DMS 273 (cell line): ENCODE measurements at regions not wholly inside any gene's neighbourhood (a gene's known extent, or its start where the extent isn't known, plus 50 kb on each side); places are given as distances from the start of the nearest gene placed in this dataset.
"Not testable (repeated sequence)": the region's sequence is repeated elsewhere in the genome, so short reads cannot be mapped to it uniquely, and the experiment has no call there.

Experiments used
- DNase-seq: peaks from one replicate; lab custom pipeline; 2025; ENCODE audit not compliant: unreplicated experiment; lab: John Stamatoyannopoulos, UW

DNA sequence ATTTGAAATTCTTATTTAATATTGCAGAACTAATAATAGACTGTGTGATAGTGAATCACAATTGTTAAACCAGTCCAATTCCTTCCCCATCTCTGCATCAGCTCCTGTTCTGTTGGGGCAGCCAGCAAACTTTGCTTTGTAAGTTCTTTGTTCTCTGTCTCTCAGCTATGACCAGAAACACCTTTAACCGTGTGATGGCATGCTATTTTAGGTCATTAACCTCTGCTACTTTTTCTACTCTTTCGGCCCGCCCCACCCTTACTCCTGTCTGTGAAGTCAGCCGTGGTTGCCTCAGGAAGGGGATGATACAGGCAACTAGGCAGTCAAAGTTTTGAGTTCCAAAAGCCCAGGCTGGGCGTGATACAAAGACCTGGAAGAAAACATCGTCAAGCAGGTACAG, 51.3 kb upstream of the EGFL6 start:
- no peak for DNase-seq

GRCh38 chrX:13515211-13515930, 54.0 kb upstream of the EGFL6 start:
- no peak for DNase-seq

DNA sequence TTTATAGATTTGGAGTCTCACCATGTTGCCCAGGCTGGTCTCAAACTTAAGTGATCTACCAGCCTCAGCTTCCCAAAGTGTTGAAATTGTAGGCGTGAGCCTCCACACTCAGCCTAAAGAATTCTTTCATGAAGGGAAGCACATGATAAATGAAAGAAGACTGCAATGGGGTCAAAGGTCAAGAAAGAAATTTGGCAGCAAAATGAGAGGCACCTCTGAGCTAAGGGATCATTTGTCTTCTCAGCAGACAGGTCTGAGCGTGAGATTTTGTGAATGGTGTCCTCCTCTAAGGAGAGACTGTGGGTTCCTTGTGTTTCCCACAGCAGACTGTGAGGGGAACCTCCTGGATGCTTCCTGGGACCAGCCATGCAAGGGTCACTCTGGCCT, 57.5 kb upstream of the EGFL6 start:
- DNase-seq, result no peak

GRCh38 chrX:13511241-13511943, 58.0 kb upstream of the EGFL6 start:
- DNase-seq, result no peak

- DNase-seq, result no peak
Observed at GRCh38 chrX:13507893-13508292, 61.5 kb upstream of the EGFL6 start.

DNA sequence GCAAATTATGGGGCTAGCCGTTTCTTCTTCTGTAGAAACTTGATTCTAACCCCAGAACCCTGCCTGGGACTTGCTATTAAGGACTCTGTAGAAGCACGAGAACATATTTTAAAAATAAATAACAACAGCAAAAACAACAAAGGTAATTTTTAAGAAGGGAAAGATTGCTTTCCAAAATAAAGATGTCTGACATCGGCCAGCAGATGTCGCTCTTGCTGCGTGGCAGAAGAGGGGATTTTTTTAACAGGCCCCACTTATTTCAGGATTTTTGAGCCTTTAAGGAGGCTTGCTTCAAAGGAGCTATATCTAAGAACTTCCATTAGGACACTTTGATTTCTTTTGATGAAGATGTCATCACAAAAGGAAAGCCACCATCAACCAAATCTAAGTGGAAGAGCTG, 62.8 kb upstream of the EGFL6 start:
- peak; percentile 81 for DNase-seq

GRCh38 chrX:13502590-13502989, 66.8 kb upstream of the EGFL6 start:
- DNase-seq, result no peak

DNA sequence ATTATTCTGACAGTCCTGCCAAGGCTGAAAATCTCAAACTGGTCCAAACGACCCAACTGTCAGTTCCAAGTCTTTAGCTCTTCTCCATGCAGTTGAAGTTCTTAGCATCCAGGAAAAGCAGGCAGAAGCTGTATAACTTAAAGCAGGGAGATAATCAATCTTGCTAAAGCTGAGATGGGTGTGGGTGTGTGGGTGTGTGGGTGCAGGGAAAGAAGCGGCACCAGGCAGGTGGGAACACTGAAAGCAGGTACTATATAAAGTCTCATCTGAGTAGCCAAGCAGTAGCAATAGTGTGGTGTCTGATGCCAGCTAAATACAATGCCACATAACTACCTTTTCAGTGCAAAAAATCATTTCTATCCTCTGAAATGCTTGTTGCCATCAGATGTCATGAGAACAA, 69.7 kb upstream of the EGFL6 start:
- DNase-seq, result no peak

- DNase-seq, result peak; percentile 9
Observed at GRCh38 chrX:13498238-13498637, 71.2 kb upstream of the EGFL6 start.

- DNase-seq, result no peak
Observed at GRCh38 chrX:13495232-13495631, 74.2 kb upstream of the EGFL6 start.

- DNase-seq, result no peak
Observed at GRCh38 chrX:13494562-13494961, 74.8 kb upstream of the EGFL6 start.

GRCh38 chrX:13493659-13494058, 75.7 kb upstream of the EGFL6 start:
- no peak for DNase-seq

DNA sequence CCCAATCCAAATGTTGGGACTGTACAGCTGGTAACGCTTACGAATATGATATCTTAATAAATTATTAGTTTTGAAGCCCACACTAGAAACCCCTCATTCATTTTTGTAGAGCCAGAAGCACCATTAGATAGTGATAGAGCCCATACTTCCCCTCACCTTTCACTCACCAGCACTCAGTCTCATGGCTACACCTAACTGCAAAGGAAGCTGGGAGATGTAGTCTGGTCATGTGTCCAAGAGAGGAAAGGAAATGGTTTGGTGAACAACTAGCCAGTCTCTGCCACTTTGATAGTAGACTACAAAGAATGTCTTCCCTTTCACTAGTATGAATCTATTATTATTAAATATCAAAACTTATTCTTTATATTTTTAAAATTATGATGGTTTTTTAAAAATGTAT, 77.1 kb upstream of the EGFL6 start:
- DNase-seq, result no peak

DNA sequence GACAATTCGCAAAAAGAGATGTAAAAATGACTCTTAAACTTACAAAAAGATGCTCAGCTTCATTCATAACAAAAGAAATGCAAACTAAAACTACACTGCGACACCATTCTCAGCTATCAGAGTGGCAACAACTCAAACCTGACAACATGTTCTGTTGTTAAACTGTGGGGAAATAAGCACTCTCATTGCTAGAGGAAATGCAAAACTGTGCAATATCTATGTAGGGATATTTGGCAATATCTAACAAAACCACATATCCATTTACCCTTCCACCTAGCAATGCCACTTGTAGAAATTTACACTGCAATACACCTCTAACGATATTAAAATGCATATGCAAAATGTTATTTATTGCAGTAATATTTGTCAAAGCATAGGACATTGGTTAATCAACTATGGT, 78.3 kb upstream of the EGFL6 start:
- DNase-seq, result no peak

- DNase-seq, result no peak
Observed at GRCh38 chrX:13489454-13489853, 79.9 kb upstream of the EGFL6 start.

DNA sequence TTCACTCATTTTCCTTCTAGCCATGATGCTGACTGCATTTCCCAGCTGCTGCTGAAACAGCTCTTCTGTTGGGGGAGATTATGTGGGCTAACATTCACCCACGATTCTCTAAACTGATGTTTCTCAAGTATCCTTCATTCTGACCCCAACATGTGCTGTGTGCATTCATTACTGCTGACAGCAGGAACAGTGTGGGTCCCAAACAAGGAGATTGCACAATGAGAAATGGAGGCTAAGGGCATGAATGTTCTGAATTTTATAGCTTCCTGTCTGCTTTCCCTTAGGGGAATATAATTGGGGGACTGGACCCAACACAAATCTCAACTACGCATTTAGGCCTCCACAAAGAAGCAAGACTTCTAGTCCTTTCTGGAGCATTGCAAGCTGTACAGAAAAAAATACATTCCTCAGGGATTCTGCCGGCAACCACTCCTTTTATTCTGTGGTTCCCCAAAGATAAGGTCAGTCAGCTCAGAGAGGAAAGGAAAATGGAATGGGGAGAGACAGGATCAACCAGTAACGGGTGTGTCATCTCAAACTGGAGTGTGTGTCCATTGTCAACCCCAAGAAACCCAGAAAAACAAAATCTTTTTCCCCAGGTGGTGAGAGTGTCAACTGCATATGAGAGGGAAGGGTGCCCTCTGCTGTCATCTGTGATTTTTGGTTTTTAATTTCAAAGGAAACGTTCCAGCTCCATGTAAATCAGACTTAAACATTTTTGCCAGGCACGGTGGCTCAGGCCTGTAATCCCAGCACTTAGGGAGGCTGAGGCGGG, 81.5 kb upstream of the EGFL6 start:
- peak; percentile 85 for DNase-seq

DNA sequence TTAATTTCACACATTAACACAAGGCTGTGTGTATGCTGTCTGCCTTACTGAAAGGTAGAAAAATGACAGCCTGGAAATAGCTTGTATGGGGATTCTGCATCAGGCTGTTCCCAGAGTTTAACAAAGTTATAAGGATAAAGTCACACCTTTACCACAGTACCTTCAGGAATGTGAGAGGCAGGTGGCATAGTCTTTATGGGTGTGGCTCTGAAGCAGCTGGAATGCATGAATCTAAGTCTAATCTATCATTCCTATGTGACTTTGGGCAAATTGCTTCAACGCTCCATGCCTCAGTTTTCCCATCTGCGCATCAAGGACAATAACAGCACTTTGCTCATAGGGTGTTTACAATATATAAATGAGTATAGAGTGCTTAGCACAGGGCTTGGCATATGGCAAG, 84.2 kb upstream of the EGFL6 start:
- no peak for DNase-seq

DNA sequence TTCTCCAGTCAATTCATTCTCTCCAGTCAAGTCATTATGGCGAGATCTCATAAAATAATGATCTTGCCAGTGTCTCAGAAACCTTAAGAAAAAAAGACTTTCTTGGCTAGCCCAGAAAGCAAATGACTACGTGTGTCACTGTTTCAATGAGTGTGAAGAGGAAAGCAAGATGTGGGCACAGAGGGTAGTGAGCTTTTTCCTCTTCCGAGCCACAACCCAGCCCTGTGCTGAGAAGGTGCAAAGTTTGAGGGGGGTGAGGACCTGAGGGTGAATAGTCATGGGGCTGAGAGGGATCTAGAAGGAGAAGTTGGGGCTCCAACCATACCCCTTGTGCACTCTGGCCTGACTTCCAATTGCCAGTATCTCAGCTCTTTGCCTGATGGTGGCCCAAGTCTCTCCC, 85.6 kb upstream of the EGFL6 start:
- no peak for DNase-seq

GRCh38 chrX:13482746-13483541, 86.5 kb upstream of the EGFL6 start:
- DNase-seq, result no peak

- not testable (repeated sequence) for DNase-seq
Observed at GRCh38 chrX:13480780-13481179, 88.6 kb upstream of the EGFL6 start.

- no peak for DNase-seq
Observed at GRCh38 chrX:13479452-13479813, 90.0 kb upstream of the EGFL6 start.
